ENCODE measurements at regions not wholly inside any gene's neighbourhood (a gene's known extent, or its start where the extent isn't known, plus 50 kb on each side); places are given as distances from the start of the nearest gene placed in this dataset.

- DNase-seq = no peak
- intact Hi-C loops (cut with DNase I) = no loop called here
These were observed 1431.0 kb downstream of the AACS start for GRCh38 chr12:126496201-126496600.

GRCh38 chr12:126506426-126507182 lies 1441.4 kb downstream of the AACS start:
- no peak for DNase-seq
- intact Hi-C loops (cut with DNase I) = no loop called here

GRCh38 chr12:126507231-126507630 lies 1442.0 kb downstream of the AACS start:
- no peak for DNase-seq
- intact Hi-C loops (cut with DNase I) = no loop called here

GRCh38 chr12:126509572-126509971 lies 1444.3 kb downstream of the AACS start:
- intact Hi-C loops (cut with DNase I) = no loop called here
- DNase-seq = no peak

GRCh38 chr12:126510630-126511029 lies 1445.4 kb downstream of the AACS start:
- DNase-seq = no peak
- intact Hi-C loops (cut with DNase I) = no loop called here

GRCh38 chr12:126512916-126513913 lies 1448.0 kb downstream of the AACS start:
- intact Hi-C loops (cut with DNase I) = no loop called here
- DNase-seq = no peak

- DNase-seq = peak in 1 of 10 donors; percentile 24
- intact Hi-C loops (cut with DNase I) = no loop called here
These were observed 1453.5 kb downstream of the AACS start for GRCh38 chr12:126518596-126519200.

- intact Hi-C loops (cut with DNase I) = no loop called here
- DNase-seq = no peak
These were observed 1454.6 kb downstream of the AACS start for GRCh38 chr12:126519833-126520232.

GRCh38 chr12:126523891-126524290 lies 1458.7 kb downstream of the AACS start:
- intact Hi-C loops (cut with DNase I) = no loop called here
- no peak for DNase-seq

- DNase-seq = no peak
- intact Hi-C loops (cut with DNase I) = no loop called here
These were observed 1469.3 kb downstream of the AACS start for GRCh38 chr12:126534495-126534894.

- intact Hi-C loops (cut with DNase I) = no loop called here
- DNase-seq = no peak
These were observed 1469.7 kb downstream of the AACS start for GRCh38 chr12:126534942-126535341.

GRCh38 chr12:126535971-126536370 lies 1470.7 kb downstream of the AACS start:
- no peak for DNase-seq
- intact Hi-C loops (cut with DNase I) = no loop called here

GRCh38 chr12:126537961-126538530 lies 1472.8 kb downstream of the AACS start:
- DNase-seq = peak in 1 of 10 donors; percentile 46
- intact Hi-C loops (cut with DNase I) = no loop called here

- DNase-seq = no peak
- intact Hi-C loops (cut with DNase I) = no loop called here
These were observed 1473.7 kb downstream of the AACS start for GRCh38 chr12:126538888-126539287.

- intact Hi-C loops (cut with DNase I) = no loop called here
- DNase-seq = no peak
These were observed 1480.2 kb downstream of the AACS start for GRCh38 chr12:126545411-126545810.

- DNase-seq = no peak
- intact Hi-C loops (cut with DNase I) = no loop called here
These were observed 1482.7 kb downstream of the AACS start for GRCh38 chr12:126547905-126548304.

- no peak for DNase-seq
- intact Hi-C loops (cut with DNase I) = no loop called here
These were observed 1486.6 kb downstream of the AACS start for GRCh38 chr12:126551869-126552268.

- DNase-seq = no peak
- intact Hi-C loops (cut with DNase I) = no loop called here
These were observed 1489.4 kb downstream of the AACS start for GRCh38 chr12:126554625-126555024.

- DNase-seq = no peak
- intact Hi-C loops (cut with DNase I) = no loop called here
These were observed 1492.4 kb downstream of the AACS start for GRCh38 chr12:126557659-126558058.

GRCh38 chr12:126558219-126558618 lies 1493.0 kb downstream of the AACS start:
- no peak for DNase-seq
- intact Hi-C loops (cut with DNase I) = no loop called here

GRCh38 chr12:126558810-126559209 lies 1493.6 kb downstream of the AACS start:
- intact Hi-C loops (cut with DNase I) = no loop called here
- no peak for DNase-seq
